DOHH2 (cell line): ENCODE measurements at regions not wholly inside any gene's neighbourhood (a gene's known extent, or its start where the extent isn't known, plus 50 kb on each side); places are given as distances from the start of the nearest gene placed in this dataset.

Experiments
- EZH2phosphoT487 ChIP-seq: fragments of 200-600 bp; sonication (generic); IDR thresholded peaks from 2 replicates; pipeline ENCODE4 v1.6.1; 2017; ENCODE audit warnings: borderline replicate concordance, mild to moderate bottlenecking, antibody characterized with exemption, low read length, moderate library complexity, mixed read lengths
- TF ChIP-seq, protein P1 (sequence below): fragments of 200-600 bp; sonication (generic); IDR thresholded peaks from one replicate; pipeline ENCODE4 v1.5.1; 2014; ENCODE audit warnings: antibody characterized with exemption, mild to moderate bottlenecking, low read depth, low read length; ENCODE audit not compliant: poor library complexity, severe bottlenecking

DNA sequence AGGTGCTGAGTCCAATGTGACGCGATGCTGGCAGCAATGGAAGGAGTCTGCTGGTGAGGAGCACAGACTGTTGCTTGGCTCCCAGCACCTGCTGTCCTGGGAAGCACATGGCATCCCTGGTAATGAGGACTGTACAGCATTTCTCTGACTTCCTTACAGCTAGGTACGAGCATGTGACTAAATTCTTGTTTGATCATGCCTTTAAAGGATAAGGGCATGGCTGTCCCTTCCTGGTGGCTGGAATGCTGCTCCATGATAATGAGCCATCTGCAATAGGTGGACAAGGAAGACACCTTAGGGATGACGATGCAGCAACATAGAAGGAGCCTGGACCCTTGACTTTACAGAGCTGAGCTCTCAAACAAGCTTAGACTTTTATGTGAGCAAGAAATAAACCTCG lies 278.0 kb upstream of the SPRED2 start:
- TF ChIP-seq, protein P1, sequence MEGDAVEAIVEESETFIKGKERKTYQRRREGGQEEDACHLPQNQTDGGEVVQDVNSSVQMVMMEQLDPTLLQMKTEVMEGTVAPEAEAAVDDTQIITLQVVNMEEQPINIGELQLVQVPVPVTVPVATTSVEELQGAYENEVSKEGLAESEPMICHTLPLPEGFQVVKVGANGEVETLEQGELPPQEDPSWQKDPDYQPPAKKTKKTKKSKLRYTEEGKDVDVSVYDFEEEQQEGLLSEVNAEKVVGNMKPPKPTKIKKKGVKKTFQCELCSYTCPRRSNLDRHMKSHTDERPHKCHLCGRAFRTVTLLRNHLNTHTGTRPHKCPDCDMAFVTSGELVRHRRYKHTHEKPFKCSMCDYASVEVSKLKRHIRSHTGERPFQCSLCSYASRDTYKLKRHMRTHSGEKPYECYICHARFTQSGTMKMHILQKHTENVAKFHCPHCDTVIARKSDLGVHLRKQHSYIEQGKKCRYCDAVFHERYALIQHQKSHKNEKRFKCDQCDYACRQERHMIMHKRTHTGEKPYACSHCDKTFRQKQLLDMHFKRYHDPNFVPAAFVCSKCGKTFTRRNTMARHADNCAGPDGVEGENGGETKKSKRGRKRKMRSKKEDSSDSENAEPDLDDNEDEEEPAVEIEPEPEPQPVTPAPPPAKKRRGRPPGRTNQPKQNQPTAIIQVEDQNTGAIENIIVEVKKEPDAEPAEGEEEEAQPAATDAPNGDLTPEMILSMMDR: no peak
- TF ChIP-seq EZH2phosphoT487: no peak
